ENCODE measurements at regions not wholly inside any gene's neighbourhood (a gene's known extent, or its start where the extent isn't known, plus 50 kb on each side); places are given as distances from the start of the nearest gene placed in this dataset.

- TF ChIP-seq CTCF (conservative IDR thresholded peaks at IDR 0.05; ENCODE audit: low read length), result no peak
- TF ChIP-seq EZH2phosphoT487 (IDR thresholded peaks at IDR 0.05; ENCODE audit: borderline replicate concordance), result no peak
These were observed 179.5 kb downstream of the ADRA2C start for GRCh38 chr4:3945511-3946290.

Data from Loucy (cell line).